Thyroid gland (tissue), 4 donors: ENCODE measurements at regions not wholly inside any gene's neighbourhood (a gene's known extent, or its start where the extent isn't known, plus 50 kb on each side); places are given as distances from the start of the nearest gene placed in this dataset.

Experiments used
- DNase-seq, 2 donors: peaks; one replicate each; pipeline ENCODE4 v3.0.0-alpha.2; 2019
- H3K27ac ChIP-seq, 3 donors: fragments of 200-600 bp; sonication (generic); 1 replicate in 2 of 3; 2 replicates in 1 of 3; pipeline ENCODE4 v1.5.1; 2016 to 2019; ENCODE audit warnings: mild to moderate bottlenecking in 1 of 3, moderate library complexity in 1 of 3
- H3K27me3 ChIP-seq: fragments of 200-600 bp; sonication (generic); one replicate; pipeline ENCODE4 v1.5.1; 2019
- H3K36me3 ChIP-seq, 2 donors: fragments of 200-600 bp; sonication (generic); one replicate each; pipeline ENCODE4 v1.5.1; 2016 to 2019
- H3K4me1 ChIP-seq, 2 donors: fragments of 200-600 bp; sonication (generic); one replicate each; pipeline ENCODE4 v1.5.1; 2017 to 2019
- H3K4me3 ChIP-seq, 3 donors: fragments of 200-600 bp; sonication (generic); replicated peaks in 1 of 3; 1 replicate in 2 of 3; 2 replicates in 1 of 3; pipeline ENCODE4 v1.5.1; 2016; ENCODE audit warnings: mild to moderate bottlenecking in 1 of 3
- H3K9me3 ChIP-seq: fragments of 200-600 bp; sonication (generic); one replicate; pipeline ENCODE4 v1.5.1; 2017
- CTCF ChIP-seq, 6 experiments: fragments of 200-600 bp in 3 of 6; fragments of 450-650 bp in 3 of 6; sonication (generic) in 3 of 6; IDR thresholded peaks; one replicate each; pipeline ENCODE4 v1.5.1; 2016 to 2019; ENCODE audit warnings: antibody characterized with exemption in 6 of 6, mild to moderate bottlenecking in 2 of 6, inconsistent platforms in 1 of 6, moderate library complexity in 1 of 6
- POLR2A ChIP-seq, 2 donors: fragments of 450-650 bp; IDR thresholded peaks; one replicate each; pipeline ENCODE4 v1.6.1; 2017; ENCODE audit warnings: antibody characterized with exemption in 2 of 2, mild to moderate bottlenecking in 2 of 2, moderate library complexity in 1 of 2
- WGBS, 2 donors: methylation state at CpG; one replicate each; pipeline ENCODE4 v1.1.5; 2017; 5-methylcytosine and 5-hydroxymethylcytosine counted together
- intact Hi-C: fragments of 100-400 bp; cut with DNase I; formaldehyde crosslinking; loops from one replicate; pipeline ENCODE4 v1.15.1; 2023

- no peak overlapping the region for H3K4me3 ChIP-seq
- intact Hi-C loops = no loop called here
- H3K9me3 ChIP-seq = no peaks in the 10 kb centered on the region
- no peaks in the 10 kb centered on the region for H3K36me3 ChIP-seq
- no peak overlapping the region for H3K27ac ChIP-seq
- no peaks in the 10 kb centered on the region for H3K4me1 ChIP-seq
- no peaks in the 10 kb centered on the region for H3K27me3 ChIP-seq
- no peak for TF ChIP-seq POLR2A (IDR thresholded peaks at IDR 0.05)
- TF ChIP-seq CTCF (IDR thresholded peaks at IDR 0.05) = no peak
- DNase-seq = no peak
- 68 to 75% methylated on average over 2 of the region's 2 CpGs for WGBS, 2 donors
Observed at GRCh38 chr1:71269179-71269578, 188.3 kb upstream of the ZRANB2 start.

- H3K27me3 ChIP-seq = no peaks in the 10 kb centered on the region
- H3K27ac ChIP-seq = no peak overlapping the region
- no peaks in the 10 kb centered on the region for H3K9me3 ChIP-seq
- no peak for DNase-seq
- intact Hi-C loops = no loop called here
- no peak overlapping the region for H3K4me3 ChIP-seq
- TF ChIP-seq POLR2A (IDR thresholded peaks at IDR 0.05) (no peak), CTCF (IDR thresholded peaks at IDR 0.05) (no peak)
- H3K36me3 ChIP-seq = no peaks in the 10 kb centered on the region
- no peaks in the 10 kb centered on the region for H3K4me1 ChIP-seq
Observed at GRCh38 chr1:71267220-71267619, 186.4 kb upstream of the ZRANB2 start.

GRCh38 chr1:71264039-71264438 lies 183.2 kb upstream of the ZRANB2 start:
- WGBS, 2 donors = 75 to 83% methylated on average over 5 of the region's 5 CpGs
- Histone ChIP-seq H3K27ac (no peak overlapping the region), H3K4me3 (no peak overlapping the region), H3K9me3 (no peaks in the 10 kb centered on the region), H3K36me3 (no peaks in the 10 kb centered on the region), H3K27me3 (no peaks in the 10 kb centered on the region), H3K4me1 (no peaks in the 10 kb centered on the region)
- TF ChIP-seq CTCF (IDR thresholded peaks at IDR 0.05) = no peak
- TF ChIP-seq POLR2A (IDR thresholded peaks at IDR 0.05) = no peak
- DNase-seq = no peak
- intact Hi-C loops = no loop called here

GRCh38 chr1:71262970-71263369 lies 182.1 kb upstream of the ZRANB2 start:
- no peak overlapping the region for H3K27ac ChIP-seq
- DNase-seq = no peak
- H3K27me3 ChIP-seq = no peaks in the 10 kb centered on the region
- H3K9me3 ChIP-seq = no peaks in the 10 kb centered on the region
- intact Hi-C loops = no loop called here
- 73 to 74% methylated on average over 7 of the region's 7 CpGs for WGBS, 2 donors
- H3K4me3 ChIP-seq = no peak overlapping the region
- H3K4me1 ChIP-seq = no peaks in the 10 kb centered on the region
- TF ChIP-seq CTCF (IDR thresholded peaks at IDR 0.05) = no peak
- TF ChIP-seq POLR2A (IDR thresholded peaks at IDR 0.05) = no peak
- H3K36me3 ChIP-seq = no peaks in the 10 kb centered on the region

GRCh38 chr1:71252900-71253299 lies 172.1 kb upstream of the ZRANB2 start:
- intact Hi-C loops = no loop called here
- Histone ChIP-seq H3K4me3 (no peak overlapping the region), H3K27me3 (no peaks in the 10 kb centered on the region), H3K27ac (no peak overlapping the region), H3K4me1 (no peaks in the 10 kb centered on the region), H3K36me3 (no peaks in the 10 kb centered on the region), H3K9me3 (no peaks in the 10 kb centered on the region)
- WGBS, 2 donors = 49 to 60% methylated on average over 3 of the region's 3 CpGs
- DNase-seq = no peak
- TF ChIP-seq POLR2A (IDR thresholded peaks at IDR 0.05) = no peak
- TF ChIP-seq CTCF (IDR thresholded peaks at IDR 0.05) = no peak
